A549 (cell line): ENCODE measurements at regions not wholly inside any gene's neighbourhood (a gene's known extent, or its start where the extent isn't known, plus 50 kb on each side); places are given as distances from the start of the nearest gene placed in this dataset.

Source experiments
- CHD4 ChIP-seq: fragments of 200-600 bp; sonication (generic); IDR thresholded peaks from 2 replicates; pipeline ENCODE4 v1.6.1; 2016; ENCODE audit warnings: antibody characterized with exemption, mild to moderate bottlenecking, borderline replicate concordance
- CTCF ChIP-seq: fragments of >200 bp; sonication (Bioruptor Twin); formaldehyde crosslinking; IDR thresholded peaks from 3 replicates; pipeline ENCODE4 v1.5.1; 2016
- EP300 ChIP-seq, 2 experiments: fragments of >200 bp; sonication (Bioruptor Twin); formaldehyde crosslinking; IDR thresholded peaks; 2 replicates in 1 of 2; 3 replicates in 1 of 2; pipeline ENCODE4 v1.6.1; 2016 to 2017
- HDAC2 ChIP-seq: fragments of 200-600 bp; sonication (generic); IDR thresholded peaks from 2 replicates; pipeline ENCODE4 v1.6.1; 2016
- NPAS2 ChIP-seq: fragments of 250-450 bp; sonication (Bioruptor Pico); IDR thresholded peaks from 2 replicates; pipeline ENCODE4 v1.8.0; 2022; ENCODE audit warnings: mild to moderate bottlenecking, moderate library complexity, borderline replicate concordance
- PBX3 ChIP-seq: IDR thresholded peaks from 2 replicates; pipeline ENCODE4 v1.6.1; 2012
- POLR2A ChIP-seq: IDR thresholded peaks from 2 replicates; pipeline ENCODE4 v1.6.1; 2012; ENCODE audit warnings: mild to moderate bottlenecking, low read length
- ZC3H11A ChIP-seq: fragments of 450-650 bp; IDR thresholded peaks from 2 replicates; pipeline ENCODE4 v1.6.1; 2014; ENCODE audit warnings: antibody characterized with exemption, mild to moderate bottlenecking
- ZNF302 ChIP-seq: fragments of 250-450 bp; sonication (Bioruptor Pico); IDR thresholded peaks from 2 replicates; pipeline ENCODE4 v1.9.0; 2021; ENCODE audit warnings: inconsistent platforms, mild to moderate bottlenecking, moderate library complexity

DNA sequence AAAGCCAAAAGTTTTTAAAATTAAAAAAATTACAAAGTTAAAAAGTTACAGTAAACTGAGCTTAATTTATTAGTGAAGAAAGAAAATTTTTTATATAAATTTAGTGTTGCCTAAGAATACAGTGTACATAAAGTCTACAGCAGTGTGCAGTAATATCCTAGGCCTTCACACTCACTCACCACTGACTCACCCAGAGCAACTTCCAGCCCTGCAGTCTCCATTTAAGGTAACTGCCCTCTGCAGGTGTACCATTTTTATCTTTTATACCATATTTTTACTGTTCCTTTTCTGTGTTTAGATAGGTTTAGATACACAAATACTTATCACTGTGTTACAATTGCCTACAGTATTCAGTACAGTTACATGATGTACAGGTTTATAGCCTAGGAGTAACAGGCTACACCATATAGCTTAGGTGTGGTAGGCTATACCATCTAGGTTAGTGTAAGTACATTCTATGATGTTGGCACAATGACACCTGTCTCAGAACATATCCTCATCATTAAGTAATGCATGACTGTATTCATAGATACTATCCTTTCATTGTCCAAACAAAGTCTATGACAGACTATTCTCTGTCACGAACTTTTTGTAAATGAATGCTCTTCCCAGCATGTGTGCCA lies 78.6 kb upstream of the PBX1 start:
- TF ChIP-seq PBX3 (no peak), NPAS2 (no peak), POLR2A (no peak), CHD4 (no peak), CTCF (no peak), HDAC2 (no peak), ZNF302 (CRISPR knock-in tag) (no peak), ZC3H11A (no peak), EP300 (IDR thresholded peaks at IDR 0.05) (no peak)
